ENCODE measurements at regions not wholly inside any gene's neighbourhood (a gene's known extent, or its start where the extent isn't known, plus 50 kb on each side); places are given as distances from the start of the nearest gene placed in this dataset.

GRCh38 chr12:63308671-63309070 is 157.7 kb upstream of the AVPR1A start:
- no peak overlapping the region for H3K14ac ChIP-seq (replicated peaks; ENCODE audit: low read depth, low read length)
- ATAC-seq (ENCODE audit: low read depth) (no peak), DNase-seq (no peak)
- no peaks in the 10 kb centered on the region for H4K20me1 ChIP-seq (ENCODE audit: insufficient read depth, low read length)
- no peak overlapping the region for H3K4me2 ChIP-seq (ENCODE audit: low read depth, low read length)
- H2BK5ac ChIP-seq (ENCODE audit: low read depth, low read length, poor library complexity, severe bottlenecking), result no peak overlapping the region
- no peaks in the 10 kb centered on the region for H3K9me1 ChIP-seq (ENCODE audit: insufficient read depth, low read length)
- no peaks in the 10 kb centered on the region for H3K79me1 ChIP-seq (ENCODE audit: low read depth in 1 of 2, low read length in 2 of 2)
- H3K4ac ChIP-seq (ENCODE audit: low read depth, low read length), result no peak overlapping the region
- ChIA-PET CTCF (no interaction called here), POLR2A (ENCODE audit: unreplicated experiment) (no interaction called here)
- H3K27ac ChIP-seq (ENCODE audit: insufficient read depth, low read length), result no peak overlapping the region
- no peak overlapping the region for H3K23ac ChIP-seq (ENCODE audit: low read depth, low read length)
- H3K36me3 ChIP-seq (ENCODE audit: control insufficient read depth, insufficient read depth, low read length), result no peaks in the 10 kb centered on the region
- TF ChIP-seq ELK1 (IDR thresholded peaks at IDR 0.05; ENCODE audit: borderline replicate concordance, low read depth, low read length), result no peak
- no peak for TF ChIP-seq RCOR1 (IDR thresholded peaks at IDR 0.05; ENCODE audit: insufficient replicate concordance, low read length)
- no peak for TF ChIP-seq CHD1 (IDR thresholded peaks at IDR 0.05; ENCODE audit: low read depth, low read length)
- TF ChIP-seq NFE2L2 (IDR thresholded peaks at IDR 0.05; ENCODE audit: low read depth, low read length), result no peak
- no peak for TF ChIP-seq SMC3 (IDR thresholded peaks at IDR 0.05; ENCODE audit: low read depth, low read length)
- no peak for TF ChIP-seq RFX5 (IDR thresholded peaks at IDR 0.05; ENCODE audit: low read depth, low read length)
- no peak for TF ChIP-seq MAFK (IDR thresholded peaks at IDR 0.05; ENCODE audit: low read depth, low read length)
- no peak for TF ChIP-seq USF2 (IDR thresholded peaks at IDR 0.05; ENCODE audit: low read depth, low read length)
- TF ChIP-seq FOS (IDR thresholded peaks at IDR 0.05; ENCODE audit: low read depth, low read length), result no peak
- no peak for TF ChIP-seq BHLHE40 (IDR thresholded peaks at IDR 0.05; ENCODE audit: low read depth, low read length)
- TF ChIP-seq MAZ (IDR thresholded peaks at IDR 0.05; ENCODE audit: borderline replicate concordance, low read depth, low read length), result no peak
- TF ChIP-seq CTCF (conservative IDR thresholded peaks at IDR 0.05; ENCODE audit: low read depth, low read length), result no peak
- TF ChIP-seq POLR2A (IDR thresholded peaks at IDR 0.05; ENCODE audit: low read depth, low read length), result no peak
- no peak for TF ChIP-seq CEBPB (IDR thresholded peaks at IDR 0.05; ENCODE audit: low read depth, low read length)
- TF ChIP-seq MXI1 (IDR thresholded peaks at IDR 0.05; ENCODE audit: borderline replicate concordance, low read depth, low read length), result no peak
- no peaks in the 10 kb centered on the region for H3K9me3 ChIP-seq (ENCODE audit: control insufficient read depth, insufficient read depth, low read length)
- intact Hi-C loops (cut with micrococcal nuclease) (no loop called here), in situ Hi-C loops (cut with MboI; ENCODE audit: low sequenced_read_pairs) (no loop called here), dilution Hi-C loops (cut with HindIII; ENCODE audit: low sequenced_read_pairs, unreplicated experiment) (no loop called here)
- no peak overlapping the region for H2BK20ac ChIP-seq (ENCODE audit: low read depth, low read length)
- H4K91ac ChIP-seq (ENCODE audit: insufficient read depth, low read depth, low read length), result no peak overlapping the region
- H2BK120ac ChIP-seq (ENCODE audit: low read depth, low read length), result no peak overlapping the region
- no TSS peak for BruUV-seq (replicated peaks)
- no CpG with 5 or more reads among the region's 3 CpGs for WGBS, 2 experiments (ENCODE audit: extremely low coverage in 2 of 2, insufficient read length in 1 of 2)
- no peak overlapping the region for H2AK5ac ChIP-seq (ENCODE audit: low read depth, low read length)
- no peak overlapping the region for H2AK9ac ChIP-seq (replicated peaks; ENCODE audit: low read depth, low read length, poor library complexity)
- no peak overlapping the region for H3K18ac ChIP-seq (ENCODE audit: low read depth, low read length)
- no peak overlapping the region for H3K56ac ChIP-seq (ENCODE audit: extremely low read depth, insufficient read depth, low read length)
- no peaks in the 10 kb centered on the region for H3K27me3 ChIP-seq (ENCODE audit: control insufficient read depth, insufficient read depth, low read length)
- no peak overlapping the region for H4K8ac ChIP-seq (ENCODE audit: low read depth in 2 of 2, low read length in 2 of 2)
- no peak overlapping the region for H2BK15ac ChIP-seq (ENCODE audit: low read depth, low read length)
- no peak overlapping the region for H3K9ac ChIP-seq (ENCODE audit: low read depth, low read length)
- H2AFZ ChIP-seq (replicated peaks; ENCODE audit: low read length, poor library complexity), result no peak overlapping the region
- H4K5ac ChIP-seq (ENCODE audit: low read depth, low read length), result no peak overlapping the region
- no peaks in the 10 kb centered on the region for H3K4me1 ChIP-seq (ENCODE audit: control insufficient read depth, insufficient read depth, low read length)
- H3K4me3 ChIP-seq (ENCODE audit: insufficient read depth, low read depth, low read length), result no peak overlapping the region
